Lung (tissue), 11 donors: ENCODE measurements at regions not wholly inside any gene's neighbourhood (a gene's known extent, or its start where the extent isn't known, plus 50 kb on each side); places are given as distances from the start of the nearest gene placed in this dataset.
"Not testable (repeated sequence)": the region's sequence is repeated elsewhere in the genome, so short reads cannot be mapped to it uniquely, and the experiment has no call there.

Experiments used
- ATAC-seq: fragments of 200-7000 bp; cut with Tn5 transposase; one replicate; pipeline ENCODE4 v1.9.1; 2020; ENCODE audit warnings: moderate number of reproducible peaks; ENCODE audit not compliant: insufficient read depth, low FRiP score
- DNase-seq, 3 donors: peaks; one replicate each; pipeline ENCODE4 v3.0.0-alpha.2; 2013 to 2017
- H3K27ac ChIP-seq, 2 donors: one replicate each; pipeline ENCODE4 v1.5.1; 2013; ENCODE audit warnings: mild to moderate bottlenecking in 2 of 2, moderate library complexity in 2 of 2, control low read depth in 1 of 2, inconsistent platforms in 1 of 2, low read depth in 1 of 2, low read length in 1 of 2
- H3K27me3 ChIP-seq, 3 donors: one replicate each; pipeline ENCODE4 v1.5.1; 2013; ENCODE audit warnings: low read length in 2 of 3; ENCODE audit not compliant: control insufficient read depth in 3 of 3, insufficient read depth in 3 of 3
- H3K36me3 ChIP-seq, 4 donors: one replicate each; pipeline ENCODE4 v1.5.1; 2013; ENCODE audit warnings: low read length in 4 of 4, mild to moderate bottlenecking in 1 of 4, moderate library complexity in 1 of 4; ENCODE audit not compliant: control insufficient read depth in 4 of 4, insufficient read depth in 4 of 4
- H3K4me1 ChIP-seq, 5 donors: one replicate each; pipeline ENCODE4 v1.5.1; 2013; ENCODE audit warnings: low read length in 5 of 5, mild to moderate bottlenecking in 2 of 5, moderate library complexity in 1 of 5; ENCODE audit not compliant: control insufficient read depth in 5 of 5, insufficient read depth in 5 of 5
- H3K4me3 ChIP-seq: one replicate; pipeline ENCODE4 v1.5.1; 2013; ENCODE audit warnings: mild to moderate bottlenecking, control low read depth, moderate library complexity
- H3K9ac ChIP-seq, 2 donors: one replicate each; pipeline ENCODE4 v1.5.1; 2013; ENCODE audit warnings: low read length in 2 of 2, control low read depth in 1 of 2; ENCODE audit not compliant: insufficient read depth in 1 of 2
- H3K9me3 ChIP-seq, 4 donors: one replicate each; pipeline ENCODE4 v1.5.1; 2013; ENCODE audit warnings: low read length in 3 of 4, mild to moderate bottlenecking in 1 of 4, moderate library complexity in 1 of 4; ENCODE audit not compliant: control insufficient read depth in 4 of 4, insufficient read depth in 3 of 4
- CTCF ChIP-seq: IDR thresholded peaks from 2 replicates; pipeline ENCODE4 v1.5.1; 2012; ENCODE audit warnings: mild to moderate bottlenecking; ENCODE audit errors: control extremely low read depth, extremely low read depth
- WGBS, 2 donors: extraction: QIAGEN DNeasy Blood & Tissue Kit; methylation state at CpG; one replicate each; pipeline ENCODE4 v1.1.7; 2013; 5-methylcytosine and 5-hydroxymethylcytosine counted together
- donor health status: control.
- donor health status: control.
- donor health status: Bipolar disorder and iron deficiency.
- donor health status: healthy.
- donor health status: DM: yes; HTN: yes; CAD: no.

GRCh38 chr2:61605245-61605644 lies 67.1 kb upstream of the XPO1 start:
- Histone ChIP-seq H3K9ac (no peak overlapping the region), H3K27ac (no peak overlapping the region), H3K27me3 (no peaks in the 10 kb centered on the region), H3K36me3 (no peaks in the 10 kb centered on the region), H3K4me1 (no peaks in the 10 kb centered on the region), H3K9me3 (no peaks in the 10 kb centered on the region), H3K4me3 (no peak overlapping the region)
- no peak for DNase-seq
- no peak for ATAC-seq
- TF ChIP-seq CTCF = no peak
- WGBS, 2 donors = 93 to 97% methylated on average over 3 of the region's 3 CpGs

GRCh38 chr2:61604433-61604832 lies 66.3 kb upstream of the XPO1 start:
- no peaks in the 10 kb centered on the region for H3K4me1 ChIP-seq
- H3K36me3 ChIP-seq = no peaks in the 10 kb centered on the region
- H3K9ac ChIP-seq = no peak overlapping the region
- ATAC-seq = no peak
- H3K27me3 ChIP-seq = no peaks in the 10 kb centered on the region
- H3K27ac ChIP-seq = no peak overlapping the region
- no peak overlapping the region for H3K4me3 ChIP-seq
- 90 to 94% methylated on average over 2 of the region's 2 CpGs for WGBS, 2 donors
- no peak for TF ChIP-seq CTCF
- H3K9me3 ChIP-seq = no peaks in the 10 kb centered on the region
- DNase-seq = no peak

GRCh38 chr2:61598515-61599156 lies 60.5 kb upstream of the XPO1 start:
- H3K9me3 ChIP-seq, H3K9ac ChIP-seq, DNase-seq, H3K36me3 ChIP-seq, H3K27ac ChIP-seq, H3K4me1 ChIP-seq, H3K27me3 ChIP-seq, ATAC-seq, H3K4me3 ChIP-seq: not testable (repeated sequence)
- WGBS, 2 donors = 92 to 95% methylated on average over 7 of the region's 7 CpGs

GRCh38 chr2:61597300-61598289 lies 59.4 kb upstream of the XPO1 start:
- Histone ChIP-seq H3K4me1 (no peaks in the 10 kb centered on the region), H3K27ac (no peak overlapping the region), H3K9ac (no peak overlapping the region), H3K9me3 (peaks cover 0 to 4% (median 0%) of the 10 kb centered on the region in 4 donors), H3K27me3 (no peaks in the 10 kb centered on the region), H3K4me3 (no peak overlapping the region), H3K36me3 (no peaks in the 10 kb centered on the region)
- DNase-seq = no peak
- 88% methylated on average over 9 of the region's 9 CpGs for WGBS, 2 donors
- no peak for ATAC-seq
- no peak for TF ChIP-seq CTCF

- H3K4me3 ChIP-seq, H3K27me3 ChIP-seq, ATAC-seq, H3K27ac ChIP-seq, DNase-seq, H3K36me3 ChIP-seq, H3K4me1 ChIP-seq, H3K9me3 ChIP-seq, H3K9ac ChIP-seq: not testable (repeated sequence)
- 81 to 91% methylated on average over 7 of the region's 7 CpGs for WGBS, 2 donors
Observed at GRCh38 chr2:61594201-61594600, 56.0 kb upstream of the XPO1 start.

- 67 to 81% methylated on average over 3 of the region's 3 CpGs for WGBS, 2 donors
- not testable (repeated sequence) for DNase-seq, H3K27ac ChIP-seq, H3K27me3 ChIP-seq, H3K4me1 ChIP-seq, H3K9ac ChIP-seq, H3K36me3 ChIP-seq, ATAC-seq, H3K9me3 ChIP-seq, H3K4me3 ChIP-seq
Observed at GRCh38 chr2:61593648-61594047, 55.5 kb upstream of the XPO1 start.
